Activated CD4-positive, alpha-beta T cell treated with anti-CD3 and anti-CD28 coated beads for 36 hours (primary cell): ENCODE measurements at regions not wholly inside any gene's neighbourhood (a gene's known extent, or its start where the extent isn't known, plus 50 kb on each side); places are given as distances from the start of the nearest gene placed in this dataset.

ENCODE experiments used
- ATAC-seq: fragments of 200-7000 bp; cut with Tn5 transposase; one replicate; pipeline ENCODE4 v1.10.0; 2021; ENCODE audit warnings: mild to moderate bottlenecking, moderate library complexity
- CTCF ChIA-PET: fragments of 350-600 bp; sonication (Branson Sonifier 250); formaldehyde crosslinking; loops from one replicate; lab custom pipeline; 2021; ENCODE audit warnings: antibody characterized with exemption; lab: Charles Lee
- POLR2A ChIA-PET: fragments of 350-600 bp; sonication (Branson Sonifier 250); formaldehyde crosslinking; loops from one replicate; lab custom pipeline; 2021; ENCODE audit warnings: antibody characterized with exemption, inconsistent platforms; lab: Charles Lee
- DNase-seq: peaks from one replicate; pipeline ENCODE4 v3.0.0-alpha.2; 2020
- H3K27ac Mint-ChIP-seq: one replicate; pipeline ENCODE4 v1.8.0; 2021; ENCODE audit warnings: mixed read lengths
- H3K27me3 Mint-ChIP-seq: one replicate; pipeline ENCODE4 v1.8.0; 2021; ENCODE audit warnings: mixed read lengths
- H3K36me3 Mint-ChIP-seq: one replicate; pipeline ENCODE4 v1.8.0; 2021; ENCODE audit warnings: low read depth, mixed read lengths
- H3K4me1 Mint-ChIP-seq: one replicate; pipeline ENCODE4 v1.8.0; 2021; ENCODE audit warnings: mixed read lengths
- H3K4me3 Mint-ChIP-seq: one replicate; pipeline ENCODE4 v1.8.0; 2021; ENCODE audit warnings: mild to moderate bottlenecking, moderate library complexity, mixed read lengths
- H3K9me3 Mint-ChIP-seq: one replicate; pipeline ENCODE4 v1.8.0; 2021; ENCODE audit warnings: low read depth, mixed read lengths
- intact Hi-C, 2 experiments: fragments of 100-400 bp; cut with DNase I in 1 of 2; cut with micrococcal nuclease in 1 of 2; formaldehyde crosslinking; loops; one replicate each; pipeline versions ENCODE4 v1.14.2 to v1.15.1; 2022 to 2024; cut with DNase I, micrococcal nuclease

DNA sequence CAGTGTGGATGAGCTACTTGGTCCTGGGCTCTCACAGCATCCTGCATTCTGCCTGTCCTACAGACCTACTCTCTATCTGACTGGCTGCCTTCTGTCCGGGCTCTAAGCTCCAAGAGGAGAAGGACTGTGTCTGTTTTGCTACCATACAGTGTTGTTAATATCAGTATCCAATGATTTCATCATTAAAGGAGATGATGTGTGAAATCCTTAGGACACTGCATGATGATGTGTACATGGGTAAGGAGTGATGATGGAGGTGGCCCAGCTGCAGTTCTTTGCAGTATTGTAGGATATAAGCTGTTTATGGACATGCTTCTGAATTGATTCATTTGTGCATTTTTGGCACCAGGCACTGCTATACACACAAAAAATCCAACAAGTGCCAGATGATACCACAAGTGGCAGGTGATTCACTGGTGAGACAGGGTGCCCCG is 536.9 kb upstream of the CDH11 start:
- ChIA-PET CTCF (no interaction called here), POLR2A (no interaction called here)
- ATAC-seq = no peak
- Mint-ChIP-seq H3K4me1 (no peaks in the 10 kb centered on the region), H3K27ac (no peak overlapping the region), H3K27me3 (peaks cover 3% of the 10 kb centered on the region), H3K4me3 (no peak overlapping the region), H3K9me3 (no peaks in the 10 kb centered on the region), H3K36me3 (no peaks in the 10 kb centered on the region)
- no peak for DNase-seq
- intact Hi-C loops = no loop called here

DNA sequence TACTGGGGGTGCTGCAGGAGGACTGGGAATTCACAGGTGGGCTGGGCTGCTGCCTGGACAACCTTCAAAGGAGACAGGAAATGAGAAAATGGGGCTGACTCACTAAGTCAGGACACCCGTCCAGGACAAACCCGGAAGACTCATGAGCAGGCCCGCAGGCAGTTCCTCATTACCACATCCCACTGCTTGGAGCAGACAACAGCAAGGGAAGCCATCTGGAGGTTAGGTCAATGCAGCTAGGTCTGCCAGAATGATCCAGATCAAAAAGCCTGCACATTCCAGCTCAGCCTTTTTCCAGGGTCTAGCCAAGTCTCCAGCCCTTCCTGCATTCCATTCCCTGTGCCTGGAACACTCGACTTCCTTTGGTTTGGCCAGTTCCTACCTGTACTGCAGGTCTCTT is 536.5 kb upstream of the CDH11 start:
- no peaks in the 10 kb centered on the region for H3K4me1 Mint-ChIP-seq
- ChIA-PET POLR2A (no interaction called here), CTCF (no interaction called here)
- intact Hi-C loops = no loop called here
- no peaks in the 10 kb centered on the region for H3K36me3 Mint-ChIP-seq
- no peak for ATAC-seq
- H3K27me3 Mint-ChIP-seq = peaks cover 3% of the 10 kb centered on the region
- no peaks in the 10 kb centered on the region for H3K9me3 Mint-ChIP-seq
- no peak overlapping the region for H3K4me3 Mint-ChIP-seq
- DNase-seq = no peak
- H3K27ac Mint-ChIP-seq = no peak overlapping the region

DNA sequence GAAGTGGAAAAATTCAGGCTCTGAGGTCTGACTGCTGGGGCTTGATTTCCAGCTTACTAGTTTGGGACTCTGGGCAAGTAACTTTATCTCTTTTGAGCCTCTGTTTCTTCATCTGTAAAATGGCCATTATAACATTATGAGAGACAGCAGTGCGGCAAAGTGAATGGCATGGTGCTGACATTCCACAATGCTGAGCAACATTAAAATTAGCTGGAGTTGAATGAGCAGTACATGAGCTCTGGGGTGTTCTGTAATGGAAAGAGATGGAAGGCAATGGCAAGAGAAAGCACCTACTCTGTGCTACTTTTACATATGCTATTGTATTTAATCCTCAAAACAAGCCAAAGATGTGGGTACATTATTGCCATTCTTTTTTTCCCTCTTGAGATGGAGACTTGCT is 535.7 kb upstream of the CDH11 start:
- no peak for ATAC-seq
- H3K9me3 Mint-ChIP-seq = no peaks in the 10 kb centered on the region

DNA sequence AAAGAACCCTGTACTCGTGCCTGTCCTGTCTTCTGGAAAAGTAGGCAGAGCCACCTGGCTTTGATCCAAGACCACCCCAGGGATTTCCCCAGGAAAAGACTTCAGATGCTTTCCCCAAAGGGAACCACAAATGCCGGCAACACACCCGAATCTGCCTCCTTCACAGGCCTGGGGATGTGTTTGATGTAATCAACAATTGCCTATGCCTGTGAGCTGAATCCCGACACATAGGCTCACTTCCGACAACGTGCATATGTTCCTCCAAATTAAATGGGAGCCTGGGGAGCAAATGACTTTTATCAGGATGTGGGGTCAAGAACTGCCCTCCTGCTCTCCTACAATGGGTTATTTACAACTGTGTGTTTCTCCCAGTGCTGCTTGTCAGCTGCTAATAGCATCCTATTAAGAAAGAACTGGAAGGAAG is 535.2 kb upstream of the CDH11 start:
- Mint-ChIP-seq H3K36me3 (no peaks in the 10 kb centered on the region), H3K27ac (no peak overlapping the region), H3K9me3 (no peaks in the 10 kb centered on the region), H3K4me1 (no peaks in the 10 kb centered on the region), H3K27me3 (peaks cover 3% of the 10 kb centered on the region), H3K4me3 (no peak overlapping the region)
- ChIA-PET CTCF (no interaction called here), POLR2A (no interaction called here)
- DNase-seq (no peak), ATAC-seq (no peak)
- intact Hi-C loops = no loop called here

More for the DNA sequence above, 535.7 kb upstream of the CDH11 start:
- POLR2A ChIA-PET = no interaction called here
- CTCF ChIA-PET = no interaction called here
- DNase-seq = no peak
- intact Hi-C loops = no loop called here
- H3K36me3 Mint-ChIP-seq = no peaks in the 10 kb centered on the region
- no peaks in the 10 kb centered on the region for H3K4me1 Mint-ChIP-seq
- H3K27me3 Mint-ChIP-seq = peaks cover 3% of the 10 kb centered on the region
- no peak overlapping the region for H3K4me3 Mint-ChIP-seq
- H3K27ac Mint-ChIP-seq = no peak overlapping the region

DNA sequence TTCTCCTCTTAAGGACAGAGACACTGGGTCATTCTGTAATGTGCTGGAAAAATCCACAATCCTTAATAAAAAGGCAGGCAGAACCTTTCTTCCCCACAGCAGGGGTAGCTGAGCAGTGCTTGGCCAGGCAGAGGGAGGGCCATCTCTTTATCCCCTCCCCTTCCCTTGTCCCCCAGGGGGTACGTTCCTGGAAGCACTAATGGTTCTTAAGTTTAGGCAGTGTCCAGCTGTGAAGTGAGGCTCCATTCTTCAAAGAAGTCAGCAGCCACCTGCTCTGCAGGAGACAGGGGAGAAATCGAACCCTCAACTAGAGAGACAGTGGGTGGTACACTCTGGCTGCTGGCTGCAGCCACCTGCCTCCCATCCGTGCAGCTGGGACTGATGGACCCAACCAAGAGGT is 533.9 kb upstream of the CDH11 start:
- POLR2A ChIA-PET = no interaction called here
- intact Hi-C loops = no loop called here
- no peak for DNase-seq

DNA sequence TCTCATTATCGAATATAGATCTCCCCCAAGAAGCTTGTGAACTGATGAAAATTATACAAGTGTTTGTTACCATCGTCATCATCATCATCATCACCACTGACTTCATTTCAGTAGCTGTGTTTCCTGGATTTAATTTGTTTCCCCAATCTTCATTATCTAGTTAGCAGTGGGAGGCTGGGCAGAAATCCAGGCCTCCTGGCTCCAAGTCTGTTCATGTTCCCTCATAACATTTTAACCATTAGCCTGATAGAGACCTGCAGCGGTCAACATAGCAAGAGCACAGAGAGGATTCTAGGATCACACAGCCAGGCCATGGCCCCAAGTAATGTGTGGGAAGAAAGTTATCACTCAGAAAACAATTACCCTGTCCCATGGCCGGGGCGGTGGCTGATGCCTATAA is 526.2 kb upstream of the CDH11 start:
- ATAC-seq = no peak
- Mint-ChIP-seq H3K27ac (no peak overlapping the region), H3K27me3 (no peaks in the 10 kb centered on the region), H3K9me3 (no peaks in the 10 kb centered on the region), H3K4me3 (no peak overlapping the region), H3K4me1 (no peaks in the 10 kb centered on the region), H3K36me3 (no peaks in the 10 kb centered on the region)
- ChIA-PET CTCF (interaction anchor here (1.4 kb wide), 1 partner anchor 11 kb away, joined by 4 read pairs; no protein-coding TSS in a partner anchor), POLR2A (no interaction called here)
- no peak for DNase-seq
- intact Hi-C loops = no loop called here

More for the DNA sequence above, 533.9 kb upstream of the CDH11 start:
- peaks cover 3% of the 10 kb centered on the region for H3K27me3 Mint-ChIP-seq
- no peak overlapping the region for H3K27ac Mint-ChIP-seq
- no peak for ATAC-seq
- no peaks in the 10 kb centered on the region for H3K36me3 Mint-ChIP-seq
- CTCF ChIA-PET = no interaction called here
- H3K9me3 Mint-ChIP-seq = no peaks in the 10 kb centered on the region
- no peak overlapping the region for H3K4me3 Mint-ChIP-seq
- H3K4me1 Mint-ChIP-seq = no peaks in the 10 kb centered on the region

DNA sequence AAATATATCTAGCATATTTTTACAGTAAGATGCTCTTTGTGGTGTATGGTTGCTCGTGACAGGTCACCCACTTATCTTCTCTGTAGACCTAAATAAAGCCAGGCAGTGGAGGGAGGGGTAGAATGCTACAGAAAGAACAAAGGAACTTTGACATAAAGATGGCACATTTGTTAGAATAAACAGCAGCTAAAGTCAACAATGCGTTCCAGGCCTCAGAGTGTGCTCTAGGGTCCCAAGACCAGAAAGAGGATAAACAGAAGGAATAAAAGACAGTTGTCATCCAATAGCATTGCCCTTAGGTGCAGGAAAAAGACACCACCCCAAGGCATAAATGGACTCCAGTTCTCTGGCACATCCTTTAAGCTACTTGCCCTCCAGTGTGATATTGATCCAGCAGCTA is 523.0 kb upstream of the CDH11 start:
- Mint-ChIP-seq H3K4me1 (no peaks in the 10 kb centered on the region), H3K36me3 (no peaks in the 10 kb centered on the region), H3K9me3 (no peaks in the 10 kb centered on the region), H3K4me3 (no peak overlapping the region), H3K27ac (no peak overlapping the region), H3K27me3 (no peaks in the 10 kb centered on the region)
- intact Hi-C loops = no loop called here
- DNase-seq = no peak
- ChIA-PET CTCF (no interaction called here), POLR2A (no interaction called here)
- no peak for ATAC-seq

DNA sequence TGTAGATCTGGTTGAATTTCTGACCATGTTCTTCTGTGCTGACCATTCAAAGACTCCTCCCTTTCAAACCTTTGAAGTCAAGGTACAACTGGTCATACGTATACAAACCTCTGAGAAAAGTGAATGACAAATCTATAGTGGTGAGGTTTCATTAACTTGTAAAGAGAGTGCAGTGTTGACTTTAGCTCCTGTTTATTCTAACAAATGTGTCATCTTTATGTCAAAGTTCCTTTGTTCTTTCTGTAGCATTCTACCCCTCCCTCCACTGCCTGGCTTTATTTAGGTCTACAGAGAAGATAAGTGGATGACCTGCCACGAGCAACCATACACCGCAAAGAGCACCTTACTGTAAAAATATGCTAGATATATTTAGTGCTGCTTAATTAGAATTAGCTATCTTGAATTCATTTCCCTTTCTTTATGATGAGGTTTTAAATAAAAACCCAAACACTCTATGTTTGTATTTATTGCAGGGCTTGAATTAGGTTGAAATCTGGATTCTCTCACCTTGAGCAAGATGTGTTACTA is 520.0 kb upstream of the CDH11 start:
- Mint-ChIP-seq H3K4me3 (no peak overlapping the region), H3K36me3 (no peaks in the 10 kb centered on the region), H3K27me3 (no peaks in the 10 kb centered on the region), H3K4me1 (no peaks in the 10 kb centered on the region), H3K27ac (no peak overlapping the region), H3K9me3 (no peaks in the 10 kb centered on the region)
- POLR2A ChIA-PET = no interaction called here
- intact Hi-C loops = no loop called here
- CTCF ChIA-PET = no interaction called here
- ATAC-seq = no peak
- no peak for DNase-seq

DNA sequence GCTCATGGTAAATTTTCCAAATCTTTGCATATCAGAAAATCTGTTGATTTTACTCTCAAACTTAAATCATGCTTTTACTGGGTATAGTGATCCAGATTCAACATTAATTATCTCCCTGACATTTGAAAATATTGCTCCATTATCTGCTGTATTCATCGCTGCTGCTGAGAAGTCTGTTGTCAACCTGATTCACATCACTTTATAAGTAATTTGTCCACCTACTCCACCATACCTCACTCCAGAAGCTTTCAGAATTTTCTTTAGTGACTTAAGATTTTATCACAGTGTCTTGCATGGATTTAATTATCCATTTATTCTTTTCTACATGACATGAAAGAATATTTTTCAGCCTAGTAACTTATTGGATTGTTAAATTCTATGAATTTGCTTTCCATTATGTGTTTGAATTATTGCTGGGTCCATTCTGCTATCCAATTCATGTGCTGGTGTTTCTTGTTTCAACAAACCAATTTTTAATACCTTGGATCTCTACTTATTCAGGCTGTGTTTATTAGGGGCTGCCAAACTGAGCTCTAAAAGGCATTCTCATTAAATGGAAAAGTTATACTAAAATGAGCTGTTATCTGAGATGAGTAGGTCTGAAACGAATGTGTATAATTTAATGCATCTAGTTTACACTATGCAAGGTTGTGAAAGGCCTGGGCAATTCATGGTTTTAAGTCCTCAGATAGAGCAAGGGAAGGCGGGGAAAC is 519.3 kb upstream of the CDH11 start:
- no peaks in the 10 kb centered on the region for H3K9me3 Mint-ChIP-seq
- CTCF ChIA-PET = no interaction called here
- no peaks in the 10 kb centered on the region for H3K36me3 Mint-ChIP-seq
- no peak overlapping the region for H3K4me3 Mint-ChIP-seq
- no peak for ATAC-seq
- H3K27me3 Mint-ChIP-seq = peaks cover 2% of the 10 kb centered on the region
- no peak for DNase-seq
- no peaks in the 10 kb centered on the region for H3K4me1 Mint-ChIP-seq
- H3K27ac Mint-ChIP-seq = no peak overlapping the region
- POLR2A ChIA-PET = no interaction called here
- intact Hi-C loops = no loop called here

DNA sequence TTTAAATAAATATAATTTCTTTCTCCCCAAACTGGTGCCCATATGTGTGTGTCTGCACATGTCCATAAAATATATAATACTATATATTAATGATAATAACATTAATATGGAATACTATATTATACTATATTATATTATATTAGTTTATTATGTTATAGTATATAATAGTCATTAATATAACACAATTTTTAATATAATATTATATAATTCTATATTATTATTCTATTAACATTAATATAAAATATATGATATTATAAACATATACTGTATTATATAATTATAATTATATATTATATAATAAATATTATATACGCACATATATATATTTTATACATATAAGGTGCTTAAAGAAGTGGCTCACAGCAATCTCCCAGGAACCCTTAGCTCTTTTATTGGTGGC is 513.0 kb upstream of the CDH11 start:
- DNase-seq = no peak
- POLR2A ChIA-PET = no interaction called here
- no peak for ATAC-seq
- Mint-ChIP-seq H3K36me3 (peaks cover 1% of the 10 kb centered on the region), H3K27ac (no peak overlapping the region), H3K27me3 (peaks cover 2% of the 10 kb centered on the region), H3K4me3 (no peak overlapping the region), H3K4me1 (no peaks in the 10 kb centered on the region), H3K9me3 (no peaks in the 10 kb centered on the region)
- intact Hi-C loops = no loop called here
- CTCF ChIA-PET = no interaction called here

DNA sequence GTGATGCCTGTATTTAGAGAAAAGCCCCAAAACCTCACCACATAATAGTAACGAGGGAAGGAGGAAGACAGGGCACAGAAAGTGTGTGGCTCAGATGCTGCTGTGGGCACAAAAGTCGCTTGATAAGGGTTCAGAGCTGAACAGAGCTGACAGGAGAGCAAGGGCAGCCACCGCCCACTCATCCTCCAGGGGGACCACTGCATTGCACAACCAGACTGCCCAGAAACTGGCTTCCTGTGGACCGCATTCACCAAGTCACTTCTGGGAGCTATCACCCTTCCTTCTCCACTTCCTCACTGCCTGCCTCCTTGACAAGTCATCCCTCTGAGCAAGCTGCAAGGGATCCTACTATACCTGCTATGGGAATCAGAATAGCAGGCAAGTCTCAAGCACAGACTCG is 512.4 kb upstream of the CDH11 start:
- ChIA-PET CTCF (no interaction called here), POLR2A (no interaction called here)
- H3K27ac Mint-ChIP-seq = no peak overlapping the region
- ATAC-seq = no peak
- H3K36me3 Mint-ChIP-seq = peaks cover 1% of the 10 kb centered on the region
- H3K9me3 Mint-ChIP-seq = no peaks in the 10 kb centered on the region
- no peak overlapping the region for H3K4me3 Mint-ChIP-seq
- peaks cover 2% of the 10 kb centered on the region for H3K27me3 Mint-ChIP-seq
- DNase-seq = no peak
- H3K4me1 Mint-ChIP-seq = no peaks in the 10 kb centered on the region
- intact Hi-C loops = no loop called here

DNA sequence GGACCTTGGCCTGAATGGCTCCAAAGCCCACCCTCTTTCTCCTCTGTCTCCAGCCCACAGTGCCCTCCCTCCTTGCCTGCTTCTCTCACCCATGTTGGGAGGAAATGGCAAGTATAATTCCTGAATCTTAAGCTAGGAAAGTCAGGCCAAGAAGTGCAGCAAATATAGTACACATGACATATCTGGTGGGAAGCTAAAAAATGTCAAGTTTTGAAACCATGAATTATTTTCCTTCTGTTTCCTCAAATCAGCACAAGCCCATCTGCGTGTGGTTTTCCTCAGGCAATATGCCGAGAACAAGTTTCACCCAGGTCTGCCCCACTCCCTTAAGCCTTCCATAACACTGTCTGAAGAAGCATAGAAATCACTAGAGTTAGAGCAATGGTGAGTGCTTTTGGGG is 502.8 kb upstream of the CDH11 start:
- intact Hi-C loops = loop anchor here in 1 of 2 experiments (5.0 kb wide), 1 partner anchor 53 kb away; no protein-coding TSS in a partner anchor
- DNase-seq (no peak), ATAC-seq (no peak)
- H3K36me3 Mint-ChIP-seq = no peaks in the 10 kb centered on the region
- no peaks in the 10 kb centered on the region for H3K4me1 Mint-ChIP-seq
- POLR2A ChIA-PET = no interaction called here
- no peak overlapping the region for H3K27ac Mint-ChIP-seq
- no peaks in the 10 kb centered on the region for H3K9me3 Mint-ChIP-seq
- CTCF ChIA-PET = no interaction called here
- no peak overlapping the region for H3K4me3 Mint-ChIP-seq
- no peaks in the 10 kb centered on the region for H3K27me3 Mint-ChIP-seq
